HepG2 (cell line): ENCODE measurements at regions not wholly inside any gene's neighbourhood (a gene's known extent, or its start where the extent isn't known, plus 50 kb on each side); places are given as distances from the start of the nearest gene placed in this dataset.

Experiments
- ATAC-seq: fragments of 200-7000 bp; cut with Tn5 transposase; 3 replicates; pipeline ENCODE4 v1.9.1; 2020; ENCODE audit warnings: mild to moderate bottlenecking, moderate library complexity
- BruUV-seq: library from RNA; stranded (reverse); fragments of 400-500 nt; replicated peaks from 2 replicates; lab custom pipeline; 2021; lab: Mats Ljungman, UMichigan
- CTCF ChIA-PET: fragments of 300-600 bp; formaldehyde crosslinking; extraction: SDS; loops from one replicate; lab custom pipeline; 2021; ENCODE audit warnings: low total read pairs, inconsistent platforms, low intra/inter-chr PET ratio; lab: Yijun Ruan, JAX
- POLR2A ChIA-PET: fragments of 350-600 bp; sonication (Branson Sonifier 250); formaldehyde crosslinking; loops from one replicate; lab custom pipeline; 2020; ENCODE audit warnings: antibody characterized with exemption, inconsistent platforms; lab: Yijun Ruan, JAX
- DNase-seq: peaks from one replicate; pipeline ENCODE4 v3.0.0-alpha.2; 2015; ENCODE audit warnings: low spot score
- FAIRE-seq: peaks from 3 replicates; lab custom pipeline; 2011; peaks lifted over from hg19 to GRCh38; lab: Jason Lieb, UNC
- H2AFZ ChIP-seq: one replicate; pipeline ENCODE4 v1.6.1; 2011; ENCODE audit warnings: low read length, inconsistent platforms
- H3K27ac ChIP-seq: fragments of 300-600 bp; 3 replicates; pipeline ENCODE4 v1.8.0; 2011; ENCODE audit warnings: mixed run types, mild to moderate bottlenecking, mixed read lengths, low read length, inconsistent platforms; ENCODE audit not compliant: insufficient read depth; ENCODE audit errors: extremely low read length
- H3K27me3 ChIP-seq, 2 experiments: fragments of 200-600 bp in 1 of 2; 2 replicates in 1 of 2; 3 replicates in 1 of 2; pipeline versions ENCODE4 v1.6.0 to v1.8.0; 2011; ENCODE audit warnings: low read length in 2 of 2, mild to moderate bottlenecking in 2 of 2, moderate library complexity in 2 of 2, inconsistent platforms in 1 of 2; ENCODE audit not compliant: insufficient read depth in 2 of 2, control insufficient read depth in 1 of 2
- H3K36me3 ChIP-seq, 2 experiments: fragments of 200-600 bp in 1 of 2; replicated peaks in 1 of 2; 2 replicates in 1 of 2; 3 replicates in 1 of 2; pipeline versions ENCODE4 v1.5.1 to v1.8.0; 2011; ENCODE audit warnings: low read length in 2 of 2, inconsistent platforms in 1 of 2; ENCODE audit not compliant: insufficient read depth in 2 of 2, control insufficient read depth in 1 of 2
- H3K4me1 ChIP-seq: 2 replicates; pipeline ENCODE4 v1.5.1; 2012; ENCODE audit warnings: low read length, inconsistent platforms; ENCODE audit not compliant: insufficient read depth
- H3K4me2 ChIP-seq: 2 replicates; pipeline ENCODE4 v1.6.0; 2011; ENCODE audit warnings: low read depth, low read length, inconsistent platforms
- H3K4me3 ChIP-seq, 3 experiments: fragments of 200-600 bp in 1 of 3; sonication (generic), shearing (Covaris generic) in 1 of 3; replicated peaks in 1 of 3; 2 replicates each; pipeline ENCODE4 v1.5.1; 2011 to 2016; ENCODE audit warnings: low read length in 3 of 3, inconsistent platforms in 2 of 3, low read depth in 2 of 3, mild to moderate bottlenecking in 2 of 3, control low read depth in 1 of 3, mixed read lengths in 1 of 3; ENCODE audit not compliant: insufficient read depth in 1 of 3
- H3K79me2 ChIP-seq: one replicate; pipeline ENCODE4 v1.6.1; 2011; ENCODE audit warnings: low read length, inconsistent platforms; ENCODE audit not compliant: insufficient read depth
- H3K9ac ChIP-seq: 2 replicates; pipeline ENCODE4 v1.6.0; 2011; ENCODE audit warnings: mild to moderate bottlenecking, low read depth, low read length, inconsistent platforms; ENCODE audit not compliant: insufficient read depth
- H3K9me3 ChIP-seq: 2 replicates; pipeline ENCODE4 v1.5.1; 2012; ENCODE audit warnings: mild to moderate bottlenecking, low read length
- H4K20me1 ChIP-seq: 2 replicates; pipeline ENCODE4 v1.6.0; 2011; ENCODE audit warnings: inconsistent platforms, mild to moderate bottlenecking, low read length, moderate library complexity; ENCODE audit not compliant: insufficient read depth
- ZBTB43 ChIP-seq: sonication (generic); formaldehyde crosslinking; conservative IDR thresholded peaks from 2 replicates; pipeline ENCODE4 v1.4.0; 2020; ENCODE audit warnings: missing genetic modification reagents
- ZBTB49 ChIP-seq: sonication (generic); formaldehyde crosslinking; IDR thresholded peaks from 2 replicates; pipeline ENCODE4 v1.4.0; 2020; ENCODE audit warnings: missing genetic modification reagents, borderline replicate concordance
- ZNF607 ChIP-seq: sonication (generic); formaldehyde crosslinking; IDR thresholded peaks from 2 replicates; pipeline ENCODE4 v1.5.1; 2020; ENCODE audit warnings: missing genetic modification reagents, mild to moderate bottlenecking, borderline replicate concordance
- WGBS: methylation state at CpG from one replicate; pipeline ENCODE4 v1.1.6; 2017; ENCODE audit warnings: low lambda C conversion rate; 5-methylcytosine and 5-hydroxymethylcytosine counted together
- in situ Hi-C: cut with HindIII; loops from 2 replicates; pipeline ENCODE4 v1.10.0; 2017; ENCODE audit warnings: low pct_unique_long_range_greater_than_20kb; ENCODE audit not compliant: extremely low pct_ligation_motif_present
- intact Hi-C: fragments of 100-400 bp; cut with micrococcal nuclease; formaldehyde crosslinking; loops from one replicate; pipeline ENCODE4 v1.10.0; 2022; ENCODE audit not compliant: unreplicated experiment

DNA sequence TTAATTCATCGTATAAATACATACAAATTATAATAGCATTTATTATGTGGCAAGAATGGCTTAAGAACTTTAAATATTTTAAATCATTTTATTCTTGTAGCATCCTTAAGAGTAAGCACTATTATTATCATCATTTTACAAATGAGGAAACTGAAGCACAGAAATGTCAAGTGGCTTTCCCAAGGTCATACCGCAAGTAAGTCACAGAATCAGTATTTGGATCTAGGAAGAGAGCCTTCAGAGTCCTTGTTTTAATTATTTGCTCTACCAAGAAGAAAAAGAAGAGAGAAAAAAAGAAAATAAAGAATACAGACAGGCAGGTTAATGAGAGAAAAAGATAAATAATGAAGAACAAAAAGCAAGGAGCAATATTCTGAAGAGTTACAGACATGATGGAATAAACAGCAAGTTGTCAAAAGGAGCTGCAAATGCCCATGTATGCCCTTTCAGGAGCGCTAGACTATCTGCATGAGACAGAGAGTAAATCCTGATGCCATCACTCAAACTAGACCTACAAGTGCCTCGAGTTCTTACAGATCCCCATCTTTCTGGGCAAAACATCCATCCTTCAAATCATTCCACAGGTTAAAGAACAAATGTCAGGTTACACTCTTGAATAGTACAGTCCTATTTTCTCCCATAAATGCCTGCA lies 57.8 kb upstream of the ETAA1 start:
- H3K4me2 ChIP-seq: no peak overlapping the region
- ChIA-PET POLR2A (no interaction called here), CTCF (no interaction called here)
- H3K79me2 ChIP-seq: no peaks in the 10 kb centered on the region
- 11% methylated on average over 4 of the region's 4 CpGs for whole genome bisulfite sequencing
- FAIRE-seq (no peak), DNase-seq (no peak), ATAC-seq (no peak)
- no peaks in the 10 kb centered on the region for H3K27me3 ChIP-seq
- in situ Hi-C loops: no loop called here
- no peaks in the 10 kb centered on the region for H3K4me1 ChIP-seq
- no peak overlapping the region for H3K27ac ChIP-seq
- intact Hi-C loops: no loop called here
- H4K20me1 ChIP-seq: no peaks in the 10 kb centered on the region
- no peak overlapping the region for H3K4me3 ChIP-seq
- BruUV-seq: no TSS peak
- TF ChIP-seq ZNF607 (CRISPR knock-in tag) (no peak), ZBTB43 (CRISPR knock-in tag) (no peak), ZBTB49 (CRISPR knock-in tag) (no peak)
- no peak overlapping the region for H2AFZ ChIP-seq
- H3K36me3 ChIP-seq: no peaks in the 10 kb centered on the region
- no peaks in the 10 kb centered on the region for H3K9me3 ChIP-seq
- H3K9ac ChIP-seq: no peak overlapping the region
